ENCODE measurements at regions not wholly inside any gene's neighbourhood (a gene's known extent, or its start where the extent isn't known, plus 50 kb on each side); places are given as distances from the start of the nearest gene placed in this dataset.

DNA sequence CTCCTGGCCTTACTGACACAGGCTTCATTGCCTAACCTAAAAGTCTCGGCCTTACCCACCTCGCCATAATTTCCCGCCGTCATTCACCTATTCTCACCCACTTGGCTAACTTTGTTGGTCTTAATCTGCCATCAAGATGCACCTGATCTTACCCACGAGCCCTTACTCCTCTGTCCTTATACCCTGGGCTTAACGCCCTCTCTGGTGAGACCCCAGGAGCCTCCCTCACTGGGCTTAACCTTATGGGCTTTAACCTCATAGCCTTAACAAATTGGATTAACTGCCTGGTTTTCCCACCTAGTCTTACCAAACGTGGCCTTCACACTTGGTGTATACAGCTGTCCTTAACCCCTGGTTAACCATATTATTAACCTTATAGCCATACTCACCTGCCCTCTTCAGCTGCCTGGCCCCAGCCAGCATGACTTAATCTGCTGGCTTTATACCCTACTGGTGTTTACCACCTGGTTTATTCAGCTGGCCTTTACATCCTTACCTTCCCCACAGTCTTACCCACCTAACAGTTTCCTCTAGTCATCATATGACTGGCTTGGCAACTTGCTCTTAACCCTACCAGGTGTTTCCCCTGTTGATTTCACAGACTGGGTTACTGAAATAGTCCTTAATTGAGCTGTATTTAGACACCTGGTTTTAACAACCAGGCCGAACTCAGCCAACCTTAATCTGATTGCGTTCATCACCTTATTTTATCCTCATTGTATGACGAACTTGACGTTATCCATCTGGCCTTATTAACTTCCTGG, 132.0 kb upstream of the ZSWIM2 start:
- Histone ChIP-seq H3K4me2 (replicated peaks; ENCODE audit: extremely low read depth, low read length, poor library complexity, severe bottlenecking) (no peak overlapping the region), H2AFZ (ENCODE audit: insufficient read depth, low read depth, low read length, poor library complexity, severe bottlenecking) (no peak overlapping the region), H3K4me3 (replicated peaks in 1 of 3; ENCODE audit: low read depth in 2 of 3, low read length in 3 of 3) (no peak overlapping the region), H4K20me1 (ENCODE audit: insufficient read depth, low read length) (no peaks in the 10 kb centered on the region), H3K79me2 (ENCODE audit: insufficient read depth, low read length) (no peaks in the 10 kb centered on the region), H3K27me3 (ENCODE audit: control insufficient read depth in 2 of 2, insufficient read depth in 2 of 2, low read length in 2 of 2) (no peaks in the 10 kb centered on the region), H3K36me3 (replicated peaks in 1 of 2; ENCODE audit: control insufficient read depth in 1 of 2, insufficient read depth in 2 of 2, low read length in 2 of 2) (no peaks in the 10 kb centered on the region), H3K4me1 (ENCODE audit: control insufficient read depth in 1 of 2, insufficient read depth in 2 of 2, low read length in 2 of 2) (no peaks in the 10 kb centered on the region), H3K9ac (ENCODE audit: insufficient read depth, low read length, poor library complexity, severe bottlenecking) (no peak overlapping the region), H3K9me3 (replicated peaks in 1 of 2; ENCODE audit: control insufficient read depth in 1 of 2, insufficient read depth in 1 of 2, low read length in 2 of 2) (peaks cover 0 to 17% of the 10 kb centered on the region in 2 donors), H3K27ac (ENCODE audit: low read depth in 1 of 2, low read length in 2 of 2) (no peak overlapping the region)
- H3K4me3 Mint-ChIP-seq, result no peak overlapping the region
- intact Hi-C loops (cut with micrococcal nuclease), result no loop called here
- H3K9me3 Mint-ChIP-seq, result peaks cover 6 to 20% (median 12%) of the 10 kb centered on the region in 7 donors
- no peaks in the 10 kb centered on the region for H3K27me3 Mint-ChIP-seq (ENCODE audit: low read depth in 3 of 3)
- H3K36me3 Mint-ChIP-seq, result no peaks in the 10 kb centered on the region
- no peaks in the 10 kb centered on the region for H3K4me1 Mint-ChIP-seq
- H3K27ac Mint-ChIP-seq, result no peak overlapping the region
- TF ChIP-seq CTCF (IDR thresholded peaks at IDR 0.05), result no peak
- 87% methylated on average over 11 of the region's 11 CpGs for WGBS (ENCODE audit: insufficient coverage)
- no peak for DNase-seq

- no peak overlapping the region for H3K9ac ChIP-seq (ENCODE audit: insufficient read depth, low read length, poor library complexity, severe bottlenecking)
- no peak overlapping the region for H3K27ac Mint-ChIP-seq
- no peak for DNase-seq
- no peak overlapping the region for H3K4me3 Mint-ChIP-seq
- no peak overlapping the region for H3K4me2 ChIP-seq (replicated peaks; ENCODE audit: extremely low read depth, low read length, poor library complexity, severe bottlenecking)
- no peaks in the 10 kb centered on the region for H3K36me3 Mint-ChIP-seq
- H3K9me3 Mint-ChIP-seq, result peaks cover 3 to 20% (median 8%) of the 10 kb centered on the region in 7 donors
- intact Hi-C loops (cut with micrococcal nuclease), result no loop called here
- peaks cover 0 to 14% of the 10 kb centered on the region in 2 donors for H3K9me3 ChIP-seq (replicated peaks in 1 of 2; ENCODE audit: control insufficient read depth in 1 of 2, insufficient read depth in 1 of 2, low read length in 2 of 2)
- no peak for TF ChIP-seq CTCF (IDR thresholded peaks at IDR 0.05)
- no peaks in the 10 kb centered on the region for H3K79me2 ChIP-seq (ENCODE audit: insufficient read depth, low read length)
- no peaks in the 10 kb centered on the region for H3K27me3 ChIP-seq (ENCODE audit: control insufficient read depth in 2 of 2, insufficient read depth in 2 of 2, low read length in 2 of 2)
- no peaks in the 10 kb centered on the region for H3K4me1 Mint-ChIP-seq
- H3K27ac ChIP-seq (ENCODE audit: low read depth in 1 of 2, low read length in 2 of 2), result no peak overlapping the region
- no peaks in the 10 kb centered on the region for H4K20me1 ChIP-seq (ENCODE audit: insufficient read depth, low read length)
- no peak overlapping the region for H2AFZ ChIP-seq (ENCODE audit: insufficient read depth, low read depth, low read length, poor library complexity, severe bottlenecking)
- H3K36me3 ChIP-seq (replicated peaks in 1 of 2; ENCODE audit: control insufficient read depth in 1 of 2, insufficient read depth in 2 of 2, low read length in 2 of 2), result no peaks in the 10 kb centered on the region
- no peaks in the 10 kb centered on the region for H3K27me3 Mint-ChIP-seq (ENCODE audit: low read depth in 3 of 3)
- 94% methylated on average over 2 of the region's 2 CpGs for whole genome bisulfite sequencing (ENCODE audit: insufficient coverage)
- no peak overlapping the region for H3K4me3 ChIP-seq (replicated peaks in 1 of 3; ENCODE audit: low read depth in 2 of 3, low read length in 3 of 3)
- H3K4me1 ChIP-seq (ENCODE audit: control insufficient read depth in 1 of 2, insufficient read depth in 2 of 2, low read length in 2 of 2), result no peaks in the 10 kb centered on the region
Measured at GRCh38 chr2:186980117-186980442, 131.1 kb upstream of the ZSWIM2 start.
